Stimulated activated CD4-positive, alpha-beta T cell treated with anti-CD3 and anti-CD28 coated beads, TNF-alpha, amount 100 ng/mL, for 24 hours (primary cell): ENCODE measurements at regions not wholly inside any gene's neighbourhood (a gene's known extent, or its start where the extent isn't known, plus 50 kb on each side); places are given as distances from the start of the nearest gene placed in this dataset.

Source experiments
- DNase-seq, 3 experiments: peaks; one replicate each; pipeline ENCODE4 v3.0.0-alpha.2; 2020; ENCODE audit warnings: low read depth in 3 of 3

GRCh38 chr6:71481011-71481410, 192.4 kb downstream of the OGFRL1 start:
- no peak for DNase-seq

- no peak for DNase-seq
These were observed 193.2 kb downstream of the OGFRL1 start for GRCh38 chr6:71481801-71482200.

- no peak for DNase-seq
These were observed 194.1 kb downstream of the OGFRL1 start for GRCh38 chr6:71482742-71483141.

GRCh38 chr6:71486461-71486860, 197.8 kb downstream of the OGFRL1 start:
- no peak for DNase-seq

- no peak for DNase-seq
These were observed 199.6 kb downstream of the OGFRL1 start for GRCh38 chr6:71488186-71488585.

- no peak for DNase-seq
These were observed 201.1 kb downstream of the OGFRL1 start for GRCh38 chr6:71489736-71490135.

GRCh38 chr6:71490876-71491275, 202.3 kb downstream of the OGFRL1 start:
- no peak for DNase-seq

- no peak for DNase-seq
These were observed 203.2 kb downstream of the OGFRL1 start for GRCh38 chr6:71491844-71492243.

GRCh38 chr6:71492668-71493067, 204.1 kb downstream of the OGFRL1 start:
- no peak for DNase-seq

- no peak for DNase-seq
These were observed 207.6 kb downstream of the OGFRL1 start for GRCh38 chr6:71496018-71496721.

- DNase-seq: no peak
These were observed 208.1 kb downstream of the OGFRL1 start for GRCh38 chr6:71496722-71497033.

- no peak for DNase-seq
These were observed 210.0 kb downstream of the OGFRL1 start for GRCh38 chr6:71498638-71499037.

- DNase-seq: no peak
These were observed 211.1 kb downstream of the OGFRL1 start for GRCh38 chr6:71499667-71500066.

- DNase-seq: no peak
These were observed 213.6 kb downstream of the OGFRL1 start for GRCh38 chr6:71502168-71502567.

GRCh38 chr6:71502956-71503355, 214.3 kb downstream of the OGFRL1 start:
- no peak for DNase-seq

GRCh38 chr6:71507183-71507582, 218.6 kb downstream of the OGFRL1 start:
- no peak for DNase-seq

- no peak for DNase-seq
These were observed 220.8 kb downstream of the OGFRL1 start for GRCh38 chr6:71509191-71510005.

GRCh38 chr6:71510057-71510713, 221.6 kb downstream of the OGFRL1 start:
- no peak for DNase-seq

- DNase-seq: no peak
These were observed 222.2 kb downstream of the OGFRL1 start for GRCh38 chr6:71510856-71511255.

GRCh38 chr6:71512256-71512655, 223.6 kb downstream of the OGFRL1 start:
- no peak for DNase-seq

GRCh38 chr6:71513036-71513435, 224.4 kb downstream of the OGFRL1 start:
- no peak for DNase-seq

GRCh38 chr6:71523548-71523947, 234.9 kb downstream of the OGFRL1 start:
- no peak for DNase-seq

GRCh38 chr6:71524201-71524600, 235.6 kb downstream of the OGFRL1 start:
- no peak for DNase-seq
